ENCODE measurements at regions not wholly inside any gene's neighbourhood (a gene's known extent, or its start where the extent isn't known, plus 50 kb on each side); places are given as distances from the start of the nearest gene placed in this dataset.

- no peak for TF ChIP-seq CTCF (conservative IDR thresholded peaks at IDR 0.05; ENCODE audit: low read depth, low read length)
- H3K4me3 ChIP-seq (ENCODE audit: low read length): no peak overlapping the region
- DNase-seq (ENCODE audit: low read depth): no peak
These were observed 945.2 kb upstream of the PTPRD start for GRCh38 chr9:11558043-11558442.

GRCh38 chr9:11559001-11559776 is 946.4 kb upstream of the PTPRD start:
- no peak overlapping the region for H3K4me3 ChIP-seq (ENCODE audit: low read length)
- TF ChIP-seq CTCF (conservative IDR thresholded peaks at IDR 0.05; ENCODE audit: low read depth, low read length): no peak
- DNase-seq (ENCODE audit: low read depth): no peak

- no peak for DNase-seq (ENCODE audit: low read depth)
- TF ChIP-seq CTCF (conservative IDR thresholded peaks at IDR 0.05; ENCODE audit: low read depth, low read length): no peak
- H3K4me3 ChIP-seq (ENCODE audit: low read length): no peak overlapping the region
These were observed 964.7 kb upstream of the PTPRD start for GRCh38 chr9:11577522-11577921.

GRCh38 chr9:11595756-11596155 is 983.0 kb upstream of the PTPRD start:
- no peak for TF ChIP-seq CTCF (conservative IDR thresholded peaks at IDR 0.05; ENCODE audit: low read depth, low read length)
- H3K4me3 ChIP-seq (ENCODE audit: low read length): no peak overlapping the region
- no peak for DNase-seq (ENCODE audit: low read depth)

- no peak for TF ChIP-seq CTCF (conservative IDR thresholded peaks at IDR 0.05; ENCODE audit: low read depth, low read length)
- H3K4me3 ChIP-seq (ENCODE audit: low read length): no peak overlapping the region
These were observed 1005.5 kb upstream of the PTPRD start for GRCh38 chr9:11618241-11618805.

GRCh38 chr9:11632691-11633090 is 1019.9 kb upstream of the PTPRD start:
- no peak overlapping the region for H3K4me3 ChIP-seq (ENCODE audit: low read length)
- no peak for DNase-seq (ENCODE audit: low read depth)
- no peak for TF ChIP-seq CTCF (conservative IDR thresholded peaks at IDR 0.05; ENCODE audit: low read depth, low read length)

More at GRCh38 chr9:11618241-11618805, 1005.5 kb upstream of the PTPRD start:
- DNase-seq (ENCODE audit: low read depth): no peak

GRCh38 chr9:11646831-11647230 is 1034.0 kb upstream of the PTPRD start:
- H3K4me3 ChIP-seq (ENCODE audit: low read length): no peak overlapping the region
- DNase-seq (ENCODE audit: low read depth): no peak
- TF ChIP-seq CTCF (conservative IDR thresholded peaks at IDR 0.05; ENCODE audit: low read depth, low read length): no peak

All from retinal pigment epithelial cell (primary cell).